ENCODE measurements at regions not wholly inside any gene's neighbourhood (a gene's known extent, or its start where the extent isn't known, plus 50 kb on each side); places are given as distances from the start of the nearest gene placed in this dataset.

DNA sequence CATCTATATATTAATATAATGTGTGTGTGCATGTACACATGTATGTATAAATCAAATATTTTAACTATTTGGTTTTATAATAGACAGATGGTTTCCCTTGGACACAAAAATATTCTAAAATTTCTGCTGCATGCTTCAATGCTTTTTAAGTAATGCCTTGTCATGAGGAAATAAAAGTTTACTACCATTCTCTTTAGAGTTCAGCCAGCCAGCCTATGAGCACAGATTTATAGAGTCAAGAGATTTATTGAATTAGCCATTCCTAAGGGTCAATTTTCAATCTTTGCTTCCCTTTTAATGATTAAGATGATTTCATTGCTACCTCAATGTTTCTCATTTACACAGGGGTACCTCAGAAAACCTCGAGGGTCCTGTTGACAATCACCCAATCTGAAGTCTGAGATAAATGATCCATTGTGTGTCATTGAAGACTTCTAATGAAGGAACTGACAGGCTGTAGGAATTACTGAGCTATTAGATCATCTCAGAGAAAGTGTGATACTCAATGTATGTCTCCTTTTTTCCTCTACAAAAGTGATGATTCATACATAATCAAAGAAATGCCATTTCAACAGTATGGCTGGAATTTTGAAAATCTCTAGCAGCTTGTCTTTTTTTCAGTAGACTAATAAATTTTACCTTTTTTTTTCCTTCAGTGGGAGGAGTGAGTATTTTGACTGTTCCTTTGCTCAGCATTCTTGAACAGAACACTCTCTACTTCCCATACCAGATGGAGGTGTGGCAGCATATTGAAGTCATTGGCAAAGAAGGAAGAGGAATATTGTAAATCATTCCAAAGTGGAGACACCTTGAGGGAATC, 222.6 kb upstream of the PCDH18 start:
- TF ChIP-seq EZH2phosphoT487 (IDR thresholded peaks at IDR 0.05; ENCODE audit: insufficient read depth, low read depth) = no peak
- no peak for TF ChIP-seq EZH2 (IDR thresholded peaks at IDR 0.05; ENCODE audit: insufficient read depth, poor library complexity, severe bottlenecking)

All from GM23248 (cell line).